Gastrocnemius medialis (tissue), 4 donors: ENCODE measurements at regions not wholly inside any gene's neighbourhood (a gene's known extent, or its start where the extent isn't known, plus 50 kb on each side); places are given as distances from the start of the nearest gene placed in this dataset.

ENCODE experiments used
- CTCF ChIP-seq, 5 experiments: fragments of 450-650 bp in 3 of 5; fragments of 200-600 bp in 2 of 5; sonication (generic) in 2 of 5; IDR thresholded peaks in 4 of 5; conservative IDR thresholded peaks in 1 of 5; 1 replicate in 4 of 5; 2 replicates in 1 of 5; pipeline ENCODE4 v1.5.1; 2016 to 2019; ENCODE audit warnings: antibody characterized with exemption in 5 of 5, mild to moderate bottlenecking in 3 of 5, moderate library complexity in 3 of 5
- POLR2A ChIP-seq, 2 donors: fragments of 450-650 bp; IDR thresholded peaks; one replicate each; pipeline ENCODE4 v1.6.1; 2017; ENCODE audit warnings: antibody characterized with exemption in 2 of 2, mild to moderate bottlenecking in 2 of 2, moderate library complexity in 2 of 2

- TF ChIP-seq CTCF (IDR thresholded peaks at IDR 0.05 in 4 of 5, conservative IDR thresholded peaks at IDR 0.05 in 1 of 5) (no peak), POLR2A (IDR thresholded peaks at IDR 0.05) (no peak)
Measured at GRCh38 chr11:119573858-119574257, 150.9 kb upstream of the THY1 start.
